ENCODE measurements at regions not wholly inside any gene's neighbourhood (a gene's known extent, or its start where the extent isn't known, plus 50 kb on each side); places are given as distances from the start of the nearest gene placed in this dataset.

- H3K4me3 Mint-ChIP-seq, result no peak overlapping the region
- H3K9me3 ChIP-seq (ENCODE audit: control insufficient read depth in 1 of 2, insufficient read depth in 1 of 2, low read length in 2 of 2), result no peaks in the 10 kb centered on the region
- no peak for TF ChIP-seq CTCF (IDR thresholded peaks at IDR 0.05)
- no peaks in the 10 kb centered on the region for H3K4me1 ChIP-seq (ENCODE audit: insufficient read depth, low read length)
- H3K4me1 Mint-ChIP-seq (ENCODE audit: low read depth), result no peaks in the 10 kb centered on the region
- CTCF ChIA-PET, result no interaction called here
- H3K36me3 ChIP-seq (ENCODE audit: insufficient read depth, low read length), result no peaks in the 10 kb centered on the region
- DNase-seq (no peak), ATAC-seq (ENCODE audit: poor library complexity) (no peak)
- peaks cover 21% of the 10 kb centered on the region for H3K27me3 Mint-ChIP-seq
- H3K9me3 Mint-ChIP-seq, result no peaks in the 10 kb centered on the region
- POLR2A ChIA-PET, result no interaction called here
- intact Hi-C loops (cut with DNase I, micrococcal nuclease), result no loop called here
- no peaks in the 10 kb centered on the region for H3K36me3 Mint-ChIP-seq (ENCODE audit: low read depth)
- H3K27me3 ChIP-seq (ENCODE audit: control insufficient read depth in 1 of 2, insufficient read depth in 2 of 2, low read length in 2 of 2), result peaks cover 0 to 2% of the 10 kb centered on the region in 2 experiments
- no peak overlapping the region for H3K27ac ChIP-seq (ENCODE audit: low read depth in 1 of 2, low read length in 2 of 2)
- H3K4me3 ChIP-seq (ENCODE audit: low read length), result no peak overlapping the region
- H3K27ac Mint-ChIP-seq, result no peak overlapping the region
Measured at GRCh38 chr2:236745420-236746210, 176.0 kb downstream of the ACKR3 start.

DNA sequence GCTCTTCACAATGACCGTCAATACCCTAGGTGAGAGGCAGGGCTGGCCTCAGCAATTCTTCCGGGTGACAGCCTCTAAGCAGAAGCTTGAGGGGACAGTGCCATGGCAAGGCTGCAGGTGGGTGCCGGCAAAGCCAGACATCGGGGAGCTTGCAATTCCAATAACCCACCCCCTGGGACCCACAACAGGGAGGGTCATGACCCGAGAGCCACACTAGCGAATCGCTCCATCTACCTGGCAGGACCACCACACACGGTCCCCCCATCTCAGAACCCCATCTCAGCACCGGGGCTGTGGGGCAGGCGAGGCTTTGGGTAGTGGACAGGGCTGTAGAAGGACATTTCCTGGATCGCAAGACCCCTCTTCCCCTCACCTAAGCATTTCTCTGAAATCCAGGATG is 177.2 kb downstream of the ACKR3 start:
- ChIA-PET CTCF (no interaction called here), POLR2A (no interaction called here)
- Histone ChIP-seq H3K4me3 (ENCODE audit: low read length) (no peak overlapping the region), H3K27me3 (ENCODE audit: control insufficient read depth in 1 of 2, insufficient read depth in 2 of 2, low read length in 2 of 2) (peaks cover 0 to 2% of the 10 kb centered on the region in 2 experiments), H3K9me3 (ENCODE audit: control insufficient read depth in 1 of 2, insufficient read depth in 1 of 2, low read length in 2 of 2) (no peaks in the 10 kb centered on the region), H3K27ac (ENCODE audit: low read depth in 1 of 2, low read length in 2 of 2) (no peak overlapping the region), H3K36me3 (ENCODE audit: insufficient read depth, low read length) (no peaks in the 10 kb centered on the region), H3K4me1 (ENCODE audit: insufficient read depth, low read length) (no peaks in the 10 kb centered on the region)
- Mint-ChIP-seq H3K27me3 (peaks cover 21% of the 10 kb centered on the region), H3K4me3 (no peak overlapping the region), H3K36me3 (ENCODE audit: low read depth) (no peaks in the 10 kb centered on the region), H3K9me3 (no peaks in the 10 kb centered on the region), H3K27ac (no peak overlapping the region), H3K4me1 (ENCODE audit: low read depth) (no peaks in the 10 kb centered on the region)
- DNase-seq, result no peak
- intact Hi-C loops (cut with DNase I, micrococcal nuclease), result no loop called here
- no peak for ATAC-seq (ENCODE audit: poor library complexity)
- no peak for TF ChIP-seq CTCF (IDR thresholded peaks at IDR 0.05)

- Histone ChIP-seq H3K36me3 (ENCODE audit: insufficient read depth, low read length) (no peaks in the 10 kb centered on the region), H3K9me3 (ENCODE audit: control insufficient read depth in 1 of 2, insufficient read depth in 1 of 2, low read length in 2 of 2) (no peaks in the 10 kb centered on the region), H3K27ac (ENCODE audit: low read depth in 1 of 2, low read length in 2 of 2) (no peak overlapping the region), H3K4me3 (ENCODE audit: low read length) (no peak overlapping the region), H3K27me3 (ENCODE audit: control insufficient read depth in 1 of 2, insufficient read depth in 2 of 2, low read length in 2 of 2) (peaks cover 0 to 2% of the 10 kb centered on the region in 2 experiments), H3K4me1 (ENCODE audit: insufficient read depth, low read length) (no peaks in the 10 kb centered on the region)
- ATAC-seq (ENCODE audit: poor library complexity), result no peak
- Mint-ChIP-seq H3K9me3 (no peaks in the 10 kb centered on the region), H3K36me3 (ENCODE audit: low read depth) (no peaks in the 10 kb centered on the region), H3K4me1 (ENCODE audit: low read depth) (no peaks in the 10 kb centered on the region), H3K27me3 (peaks cover 18% of the 10 kb centered on the region), H3K4me3 (no peak overlapping the region), H3K27ac (no peak overlapping the region)
- DNase-seq, result no peak
- intact Hi-C loops (cut with DNase I, micrococcal nuclease), result no loop called here
- CTCF ChIA-PET, result no interaction called here
- no peak for TF ChIP-seq CTCF (IDR thresholded peaks at IDR 0.05)
- POLR2A ChIA-PET, result no interaction called here
Measured at GRCh38 chr2:236747426-236747825, 177.8 kb downstream of the ACKR3 start.

Measured in CD4-positive, alpha-beta T cell (primary cell).